GM18870 (cell line): ENCODE measurements at regions not wholly inside any gene's neighbourhood (a gene's known extent, or its start where the extent isn't known, plus 50 kb on each side); places are given as distances from the start of the nearest gene placed in this dataset.
"Not testable (repeated sequence)": the region's sequence is repeated elsewhere in the genome, so short reads cannot be mapped to it uniquely, and the experiment has no call there.

ENCODE experiments used
- ATAC-seq: cut with Tn5 transposase; IDR thresholded peaks from one replicate; pipeline ENCODE4 v1.9.1; 2021; ENCODE audit warnings: moderate library complexity; ENCODE audit not compliant: unreplicated experiment

DNA sequence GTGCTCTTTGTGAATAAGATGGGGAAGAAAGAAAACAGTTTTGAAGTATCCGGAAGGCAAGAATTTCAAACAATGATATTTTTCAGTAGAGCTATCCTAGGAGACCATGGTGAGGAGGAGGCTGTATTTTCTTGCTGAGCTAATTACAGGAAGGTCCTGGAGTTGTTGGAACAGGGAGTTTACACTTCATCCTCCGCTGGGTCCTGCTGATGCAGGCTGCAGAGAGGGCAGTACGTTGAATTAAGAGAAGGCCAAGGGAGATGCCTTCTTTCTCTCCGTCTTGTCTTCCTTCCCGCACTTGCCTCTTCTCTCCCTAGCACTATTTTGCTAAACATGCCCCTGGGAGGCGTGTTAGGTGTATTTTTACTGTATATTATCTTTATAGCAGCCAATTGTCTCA, 60.0 kb upstream of the EDAR start:
- no peak for ATAC-seq

DNA sequence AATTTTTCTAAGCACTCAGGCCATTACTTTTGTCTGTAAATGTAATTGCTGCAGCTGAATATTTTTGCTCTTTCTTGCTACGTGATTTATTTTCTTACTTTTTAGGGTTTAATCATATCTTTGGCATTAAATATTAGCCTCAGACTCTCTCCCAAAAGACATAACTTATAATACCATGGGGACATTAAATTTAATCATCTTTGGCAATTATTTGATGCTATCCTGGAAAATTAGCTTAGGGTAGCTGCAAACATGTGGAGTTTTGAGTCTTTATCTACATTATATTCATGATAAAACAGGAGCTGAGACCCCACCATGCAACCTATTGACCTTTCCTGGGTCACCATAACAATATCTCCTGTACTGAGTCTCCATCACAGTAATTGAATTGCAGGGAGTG, 59.1 kb upstream of the EDAR start:
- ATAC-seq, result no peak

DNA sequence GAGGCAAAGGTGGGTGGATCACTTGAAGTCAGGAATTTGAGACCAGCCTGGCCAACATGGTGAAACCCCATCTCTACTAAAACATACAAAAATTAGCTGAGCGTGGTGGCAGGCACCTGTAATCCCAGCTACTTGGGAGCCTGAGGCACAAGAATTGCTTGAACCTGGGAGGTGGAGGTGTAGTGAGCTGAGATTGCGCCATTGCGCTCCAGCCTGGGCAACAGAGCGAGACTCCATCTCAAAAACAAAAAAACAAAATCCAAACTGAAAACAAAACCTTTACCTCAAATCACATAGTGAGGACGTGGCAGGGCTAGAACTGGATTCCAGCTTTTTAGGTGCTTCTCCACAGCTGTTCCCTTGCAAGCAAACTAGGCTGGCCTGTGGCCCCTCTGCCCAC, 58.5 kb upstream of the EDAR start:
- ATAC-seq, result not testable (repeated sequence)

DNA sequence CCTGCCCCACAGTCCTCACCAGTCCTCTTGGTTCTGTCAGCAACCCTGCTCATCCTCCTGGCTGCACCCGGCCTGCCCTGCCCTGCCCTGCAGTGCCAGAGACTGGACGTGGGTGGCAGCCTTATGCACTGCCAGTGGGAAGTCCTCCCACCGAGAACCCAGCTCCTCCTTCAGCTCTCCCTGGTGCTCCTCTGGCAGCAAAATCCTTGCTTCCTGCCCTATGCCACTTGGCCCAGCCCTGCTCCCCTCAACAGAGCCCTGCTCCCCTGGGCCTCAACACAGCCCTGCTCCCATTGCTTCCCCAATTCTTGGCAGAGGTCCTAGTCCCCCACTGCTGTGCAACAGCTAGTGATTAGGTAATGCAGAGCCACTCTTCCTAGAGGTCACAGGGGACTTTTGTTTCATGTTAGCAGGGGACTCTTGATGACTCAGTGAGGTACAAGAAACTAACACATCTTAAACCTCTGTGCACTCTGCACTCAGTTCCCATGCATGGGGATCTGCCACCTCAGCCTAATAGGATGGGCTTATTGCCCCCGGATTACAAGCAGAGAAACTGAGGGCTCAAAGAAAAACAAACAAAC, 58.0 kb upstream of the EDAR start:
- peak; percentile 82 for ATAC-seq

DNA sequence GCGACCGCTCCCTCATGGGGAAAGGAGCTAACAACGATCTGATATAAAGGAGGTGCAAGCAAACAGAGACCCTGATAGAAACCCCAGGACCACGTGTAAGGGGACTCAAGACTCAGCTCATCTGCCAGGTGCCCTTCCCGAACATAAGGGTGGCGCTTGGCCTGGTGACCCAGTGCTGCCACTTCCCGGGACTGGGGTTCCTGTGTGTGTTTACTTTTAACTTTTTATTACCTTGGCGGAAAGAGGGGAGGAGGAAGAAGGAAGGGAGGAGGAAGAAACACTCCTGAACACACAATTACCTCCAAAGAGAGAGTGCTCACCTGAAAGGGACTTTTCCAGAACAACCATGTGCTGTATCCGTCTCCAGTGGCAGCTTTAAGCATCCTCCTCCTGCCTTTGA, 56.5 kb upstream of the EDAR start:
- no peak for ATAC-seq

DNA sequence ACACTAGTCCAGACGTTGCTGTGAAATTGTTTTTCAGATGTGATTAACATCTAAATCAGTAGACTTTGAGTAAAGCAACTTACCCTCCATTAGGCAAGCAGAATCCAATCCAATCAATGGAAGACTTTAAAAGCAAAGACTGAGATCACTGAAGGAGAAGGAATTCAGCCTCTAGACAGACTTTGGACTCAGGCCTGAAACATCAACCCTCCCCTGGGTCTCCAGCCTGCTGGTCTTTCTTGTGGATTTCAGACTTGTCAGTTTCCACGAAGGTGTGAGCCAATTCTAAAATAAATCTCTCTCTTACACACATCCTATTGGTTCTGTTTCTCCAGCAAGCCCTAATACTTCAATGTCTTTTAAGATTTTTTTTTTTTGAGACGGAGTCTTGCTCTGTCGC, 50.0 kb upstream of the EDAR start:
- no peak for ATAC-seq
